SU-DHL-6 (cell line): ENCODE measurements at regions not wholly inside any gene's neighbourhood (a gene's known extent, or its start where the extent isn't known, plus 50 kb on each side); places are given as distances from the start of the nearest gene placed in this dataset.

Experiments
- H2AFZ ChIP-seq: fragments of 200-600 bp; sonication (generic); 2 replicates; pipeline ENCODE4 v1.6.1; 2014; ENCODE audit warnings: low read depth, mild to moderate bottlenecking, moderate library complexity, mixed read lengths, antibody characterized with exemption, low read length; ENCODE audit not compliant: severe bottlenecking
- H3F3A ChIP-seq: fragments of 200-600 bp; shearing (Covaris generic); 2 replicates; pipeline ENCODE4 v1.6.0; 2016; ENCODE audit warnings: antibody characterized with exemption, mild to moderate bottlenecking; ENCODE audit not compliant: insufficient read depth
- H3K27ac ChIP-seq: fragments of 200-600 bp; sonication (generic); 2 replicates; pipeline ENCODE4 v1.5.1; 2016; ENCODE audit warnings: low read depth, mild to moderate bottlenecking, low read length, moderate library complexity, mixed read lengths
- H3K27me3 ChIP-seq: fragments of 200-600 bp; sonication (generic), shearing (Covaris generic); 2 replicates; pipeline ENCODE4 v1.6.0; 2014; ENCODE audit warnings: mild to moderate bottlenecking, low read length
- H3K36me3 ChIP-seq: fragments of 200-600 bp; sonication (generic); 2 replicates; pipeline ENCODE4 v1.6.1; 2014; ENCODE audit warnings: mild to moderate bottlenecking, low read length, mixed read lengths
- H3K4me2 ChIP-seq: fragments of 300-600, 200-600 bp; shearing (Covaris generic), sonication (generic); 2 replicates; pipeline ENCODE4 v1.6.0; 2014; ENCODE audit warnings: low read length, low read depth, mild to moderate bottlenecking; ENCODE audit not compliant: poor library complexity, severe bottlenecking
- H3K4me3 ChIP-seq: fragments of 200-600 bp; sonication (generic); 2 replicates; pipeline ENCODE4 v1.5.1; 2014; ENCODE audit warnings: antibody characterized with exemption, low read length, mild to moderate bottlenecking, mixed read lengths; ENCODE audit not compliant: insufficient read depth, poor library complexity, severe bottlenecking
- H3K79me2 ChIP-seq: fragments of 200-600 bp; sonication (generic); 2 replicates; pipeline ENCODE4 v1.6.1; 2014; ENCODE audit warnings: mild to moderate bottlenecking, low read length, moderate library complexity; ENCODE audit not compliant: insufficient read depth
- H3K9ac ChIP-seq: fragments of 200-600 bp; sonication (generic); 2 replicates; pipeline ENCODE4 v1.7.0; 2014; ENCODE audit warnings: mild to moderate bottlenecking, low read length
- H3K9me2 ChIP-seq: fragments of 200-600 bp; sonication (generic); replicated peaks from 2 replicates; pipeline ENCODE4 v1.6.1; 2014; ENCODE audit warnings: low read length; ENCODE audit not compliant: insufficient read depth
- H3K9me3 ChIP-seq: fragments of 200-600 bp; sonication (generic); 2 replicates; pipeline ENCODE4 v1.6.1; 2014; ENCODE audit warnings: low read length, mixed read lengths; ENCODE audit not compliant: insufficient read depth
- H4K20me1 ChIP-seq: fragments of 200-600 bp; sonication (generic); 2 replicates; pipeline ENCODE4 v1.6.1; 2014; ENCODE audit warnings: low read depth, mild to moderate bottlenecking, antibody characterized with exemption, low read length, moderate library complexity, mixed read lengths
- CTCF ChIP-seq: fragments of 200-600 bp; sonication (generic); IDR thresholded peaks from one replicate; pipeline ENCODE4 v1.5.1; 2017; ENCODE audit warnings: antibody characterized with exemption, mild to moderate bottlenecking, low read length, moderate library complexity; ENCODE audit not compliant: insufficient read depth, poor library complexity, severe bottlenecking
- EZH2phosphoT487 ChIP-seq: fragments of 200-600 bp; sonication (generic), shearing (Covaris generic); conservative IDR thresholded peaks from 2 replicates; pipeline ENCODE4 v1.6.1; 2018; ENCODE audit warnings: mild to moderate bottlenecking, antibody characterized with exemption, low read length, moderate library complexity, mixed read lengths

- H4K20me1 ChIP-seq = no peaks in the 10 kb centered on the region
- no peak overlapping the region for H3K4me3 ChIP-seq
- no peak overlapping the region for H2AFZ ChIP-seq
- TF ChIP-seq CTCF (no peak), EZH2phosphoT487 (no peak)
- no peak overlapping the region for H3K9ac ChIP-seq
- H3K27me3 ChIP-seq = no peaks in the 10 kb centered on the region
- H3K79me2 ChIP-seq = no peaks in the 10 kb centered on the region
- no peaks in the 10 kb centered on the region for H3K36me3 ChIP-seq
- no peaks in the 10 kb centered on the region for H3K9me2 ChIP-seq
- H3F3A ChIP-seq = no peaks in the 10 kb centered on the region
- H3K9me3 ChIP-seq = no peaks in the 10 kb centered on the region
- no peak overlapping the region for H3K27ac ChIP-seq
- H3K4me2 ChIP-seq = no peak overlapping the region
These were observed 165.2 kb downstream of the ZPLD1 start for GRCh38 chr3:102599819-102600576.

- no peaks in the 10 kb centered on the region for H3K27me3 ChIP-seq
- TF ChIP-seq CTCF (no peak), EZH2phosphoT487 (no peak)
- no peaks in the 10 kb centered on the region for H3K79me2 ChIP-seq
- no peaks in the 10 kb centered on the region for H3K9me3 ChIP-seq
- no peaks in the 10 kb centered on the region for H3F3A ChIP-seq
- no peak overlapping the region for H2AFZ ChIP-seq
- no peak overlapping the region for H3K4me3 ChIP-seq
- no peak overlapping the region for H3K27ac ChIP-seq
- H3K9ac ChIP-seq = no peak overlapping the region
- no peaks in the 10 kb centered on the region for H4K20me1 ChIP-seq
- no peaks in the 10 kb centered on the region for H3K9me2 ChIP-seq
- no peak overlapping the region for H3K4me2 ChIP-seq
- H3K36me3 ChIP-seq = no peaks in the 10 kb centered on the region
These were observed 170.3 kb downstream of the ZPLD1 start for GRCh38 chr3:102605153-102605552.

GRCh38 chr3:102608875-102609274 lies 174.1 kb downstream of the ZPLD1 start:
- no peaks in the 10 kb centered on the region for H3K27me3 ChIP-seq
- H3K36me3 ChIP-seq = no peaks in the 10 kb centered on the region
- no peak overlapping the region for H3K4me2 ChIP-seq
- H3K4me3 ChIP-seq = no peak overlapping the region
- no peak overlapping the region for H2AFZ ChIP-seq
- H3K9ac ChIP-seq = no peak overlapping the region
- H3K9me2 ChIP-seq = no peaks in the 10 kb centered on the region
- no peaks in the 10 kb centered on the region for H3F3A ChIP-seq
- no peak overlapping the region for H3K27ac ChIP-seq
- no peaks in the 10 kb centered on the region for H4K20me1 ChIP-seq
- no peak for TF ChIP-seq EZH2phosphoT487
- TF ChIP-seq CTCF = no peak
- H3K79me2 ChIP-seq = no peaks in the 10 kb centered on the region
- no peaks in the 10 kb centered on the region for H3K9me3 ChIP-seq
